ENCODE measurements at regions not wholly inside any gene's neighbourhood (a gene's known extent, or its start where the extent isn't known, plus 50 kb on each side); places are given as distances from the start of the nearest gene placed in this dataset.

- FAIRE-seq = no peak
- no peak overlapping the region for H3K27ac ChIP-seq
- H3K9me3 ChIP-seq = no peaks in the 10 kb centered on the region; the same call in 2 of the 3 replicates
- no peak for DNase-seq (ENCODE audit: low read depth in 1 of 2, low spot score in 1 of 2)
- H3K4me2 ChIP-seq = no peak overlapping the region
- H3K4me3 ChIP-seq = no peak overlapping the region
- no peak for ATAC-seq
- ChIA-PET POLR2A (no interaction called here), CTCF (interaction anchor here (0.6 kb wide), 1 partner anchor 25 kb away, joined by 3 read pairs; no protein-coding TSS in a partner anchor)
- TF ChIP-seq, protein P1, sequence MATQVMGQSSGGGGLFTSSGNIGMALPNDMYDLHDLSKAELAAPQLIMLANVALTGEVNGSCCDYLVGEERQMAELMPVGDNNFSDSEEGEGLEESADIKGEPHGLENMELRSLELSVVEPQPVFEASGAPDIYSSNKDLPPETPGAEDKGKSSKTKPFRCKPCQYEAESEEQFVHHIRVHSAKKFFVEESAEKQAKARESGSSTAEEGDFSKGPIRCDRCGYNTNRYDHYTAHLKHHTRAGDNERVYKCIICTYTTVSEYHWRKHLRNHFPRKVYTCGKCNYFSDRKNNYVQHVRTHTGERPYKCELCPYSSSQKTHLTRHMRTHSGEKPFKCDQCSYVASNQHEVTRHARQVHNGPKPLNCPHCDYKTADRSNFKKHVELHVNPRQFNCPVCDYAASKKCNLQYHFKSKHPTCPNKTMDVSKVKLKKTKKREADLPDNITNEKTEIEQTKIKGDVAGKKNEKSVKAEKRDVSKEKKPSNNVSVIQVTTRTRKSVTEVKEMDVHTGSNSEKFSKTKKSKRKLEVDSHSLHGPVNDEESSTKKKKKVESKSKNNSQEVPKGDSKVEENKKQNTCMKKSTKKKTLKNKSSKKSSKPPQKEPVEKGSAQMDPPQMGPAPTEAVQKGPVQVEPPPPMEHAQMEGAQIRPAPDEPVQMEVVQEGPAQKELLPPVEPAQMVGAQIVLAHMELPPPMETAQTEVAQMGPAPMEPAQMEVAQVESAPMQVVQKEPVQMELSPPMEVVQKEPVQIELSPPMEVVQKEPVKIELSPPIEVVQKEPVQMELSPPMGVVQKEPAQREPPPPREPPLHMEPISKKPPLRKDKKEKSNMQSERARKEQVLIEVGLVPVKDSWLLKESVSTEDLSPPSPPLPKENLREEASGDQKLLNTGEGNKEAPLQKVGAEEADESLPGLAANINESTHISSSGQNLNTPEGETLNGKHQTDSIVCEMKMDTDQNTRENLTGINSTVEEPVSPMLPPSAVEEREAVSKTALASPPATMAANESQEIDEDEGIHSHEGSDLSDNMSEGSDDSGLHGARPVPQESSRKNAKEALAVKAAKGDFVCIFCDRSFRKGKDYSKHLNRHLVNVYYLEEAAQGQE (IDR thresholded peaks at IDR 0.05) = no peak
- no peak for TF ChIP-seq KDM5A (IDR thresholded peaks at IDR 0.05)
- TF ChIP-seq, protein P2, sequence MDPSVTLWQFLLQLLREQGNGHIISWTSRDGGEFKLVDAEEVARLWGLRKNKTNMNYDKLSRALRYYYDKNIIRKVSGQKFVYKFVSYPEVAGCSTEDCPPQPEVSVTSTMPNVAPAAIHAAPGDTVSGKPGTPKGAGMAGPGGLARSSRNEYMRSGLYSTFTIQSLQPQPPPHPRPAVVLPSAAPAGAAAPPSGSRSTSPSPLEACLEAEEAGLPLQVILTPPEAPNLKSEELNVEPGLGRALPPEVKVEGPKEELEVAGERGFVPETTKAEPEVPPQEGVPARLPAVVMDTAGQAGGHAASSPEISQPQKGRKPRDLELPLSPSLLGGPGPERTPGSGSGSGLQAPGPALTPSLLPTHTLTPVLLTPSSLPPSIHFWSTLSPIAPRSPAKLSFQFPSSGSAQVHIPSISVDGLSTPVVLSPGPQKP (IDR thresholded peaks at IDR 0.05; ENCODE audit: low read depth, low read length) = no peak
- no peak for TF ChIP-seq HMGXB4 (CRISPR knock-in tag; IDR thresholded peaks at IDR 0.05; ENCODE audit: borderline replicate concordance)
- TF ChIP-seq ZC3H11A (IDR thresholded peaks at IDR 0.05) = no peak
- TF ChIP-seq RNF2 (IDR thresholded peaks at IDR 0.05; ENCODE audit: borderline replicate concordance, low read depth) = no peak
- no peak for TF ChIP-seq EP300 (IDR thresholded peaks at IDR 0.05)
- TF ChIP-seq ZSCAN20 (CRISPR knock-in tag; IDR thresholded peaks at IDR 0.05) = no peak
- TF ChIP-seq HOXB13 (CRISPR knock-in tag; IDR thresholded peaks at IDR 0.05; ENCODE audit: low read depth) = no peak
- TF ChIP-seq NPAS2 (CRISPR knock-in tag; IDR thresholded peaks at IDR 0.05; ENCODE audit: borderline replicate concordance) = no peak
- WGBS (ENCODE audit: missing lambda C conversion rate) = 52% methylated on average over 9 of the region's 9 CpGs
- no peaks in the 10 kb centered on the region for H3K4me1 ChIP-seq
Observed at GRCh38 chr2:59798687-59799232, 754.7 kb downstream of the BCL11A start.

DNA sequence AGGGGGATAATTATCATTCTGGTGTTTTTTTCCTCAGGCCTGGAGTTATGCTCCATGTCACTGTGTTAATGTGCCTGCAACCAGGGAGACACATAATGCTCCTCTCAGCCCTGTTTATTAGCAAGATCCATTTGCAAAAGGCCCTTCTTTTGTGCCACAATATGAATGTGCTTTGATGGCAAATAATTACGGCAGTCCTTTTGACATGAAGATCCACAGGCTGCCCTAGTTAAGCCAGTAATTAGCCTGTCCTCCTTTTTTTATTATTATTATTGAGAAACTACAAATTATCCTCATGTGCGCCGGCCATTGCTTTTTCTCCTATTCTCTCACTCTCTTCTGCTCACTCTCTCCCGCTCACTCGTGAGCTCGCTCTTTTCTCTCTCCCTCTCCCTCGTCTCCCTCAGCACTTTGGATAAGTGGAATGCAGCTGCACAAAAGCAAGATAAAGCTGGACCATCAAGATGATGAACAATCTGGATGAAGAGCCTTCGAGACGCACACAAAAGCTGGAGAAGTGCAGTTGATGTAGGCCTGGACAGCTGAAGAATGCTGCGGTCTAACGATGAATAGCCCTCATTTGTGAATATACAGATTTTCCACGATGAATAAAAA is 762.3 kb downstream of the BCL11A start:
- FAIRE-seq (no peak), DNase-seq (ENCODE audit: low read depth in 1 of 2, low spot score in 1 of 2) (no peak), ATAC-seq (no peak)
- H3K9me3 ChIP-seq = no peaks in the 10 kb centered on the region
- ChIA-PET CTCF (no interaction called here), POLR2A (no interaction called here)
- TF ChIP-seq KDM5A (IDR thresholded peaks at IDR 0.05) (no peak), GATA3 (IDR thresholded peaks at IDR 0.05; ENCODE audit: borderline replicate concordance) (no peak), SMC3 (IDR thresholded peaks at IDR 0.05) (no peak)
- H3K4me2 ChIP-seq = no peak overlapping the region
- H3K4me3 ChIP-seq = no peak overlapping the region
- WGBS (ENCODE audit: missing lambda C conversion rate) = 49% methylated on average over 12 of the region's 12 CpGs
- no peak overlapping the region for H3K27ac ChIP-seq
- no peaks in the 10 kb centered on the region for H3K4me1 ChIP-seq

GRCh38 chr2:59790186-59791003 is 763.1 kb downstream of the BCL11A start:
- CTCF ChIA-PET = no interaction called here
- no peak for TF ChIP-seq EHMT2 (IDR thresholded peaks at IDR 0.05; ENCODE audit: low read depth)
- no peak overlapping the region for H3K4me2 ChIP-seq
- FAIRE-seq (no peak), DNase-seq (ENCODE audit: low read depth in 1 of 2, low spot score in 1 of 2) (no peak), ATAC-seq (no peak)
- H3K9me3 ChIP-seq = no peaks in the 10 kb centered on the region
- no peak overlapping the region for H3K4me3 ChIP-seq
- H3K27ac ChIP-seq = no peak overlapping the region
- POLR2A ChIA-PET = no interaction called here
- H3K4me1 ChIP-seq = no peaks in the 10 kb centered on the region
- 12% methylated on average over 11 of the region's 11 CpGs for WGBS (ENCODE audit: missing lambda C conversion rate)

All from A549 (cell line).